GM21367 (cell line): ENCODE measurements at regions not wholly inside any gene's neighbourhood (a gene's known extent, or its start where the extent isn't known, plus 50 kb on each side); places are given as distances from the start of the nearest gene placed in this dataset.

ENCODE experiments used
- ATAC-seq: cut with Tn5 transposase; IDR thresholded peaks from one replicate; pipeline ENCODE4 v1.9.1; 2021; ENCODE audit not compliant: unreplicated experiment

GRCh38 chr4:125070861-125071260 lies 243.9 kb upstream of the FAT4 start:
- ATAC-seq, result no peak

GRCh38 chr4:125062115-125063050 lies 252.4 kb upstream of the FAT4 start:
- no peak for ATAC-seq

- no peak for ATAC-seq
Measured at GRCh38 chr4:125060376-125060775, 254.4 kb upstream of the FAT4 start.

- no peak for ATAC-seq
Measured at GRCh38 chr4:125049711-125050110, 265.0 kb upstream of the FAT4 start.

GRCh38 chr4:125045311-125045710 lies 269.4 kb upstream of the FAT4 start:
- ATAC-seq, result no peak

- no peak for ATAC-seq
Measured at GRCh38 chr4:125044886-125045285, 269.9 kb upstream of the FAT4 start.

GRCh38 chr4:125043486-125043885 lies 271.3 kb upstream of the FAT4 start:
- ATAC-seq, result no peak

GRCh38 chr4:125042041-125042440 lies 272.7 kb upstream of the FAT4 start:
- no peak for ATAC-seq

- no peak for ATAC-seq
Measured at GRCh38 chr4:125041372-125041930, 273.3 kb upstream of the FAT4 start.

GRCh38 chr4:125039550-125039949 lies 275.2 kb upstream of the FAT4 start:
- no peak for ATAC-seq

GRCh38 chr4:125022855-125023501 lies 291.8 kb upstream of the FAT4 start:
- no peak for ATAC-seq

- no peak for ATAC-seq
Measured at GRCh38 chr4:125021189-125021588, 293.6 kb upstream of the FAT4 start.

GRCh38 chr4:125020089-125021034 lies 294.4 kb upstream of the FAT4 start:
- no peak for ATAC-seq

GRCh38 chr4:125016892-125017299 lies 297.9 kb upstream of the FAT4 start:
- ATAC-seq, result no peak

- no peak for ATAC-seq
Measured at GRCh38 chr4:125013891-125014290, 300.9 kb upstream of the FAT4 start.

- no peak for ATAC-seq
Measured at GRCh38 chr4:125011646-125012045, 299.1 kb upstream of the ANKRD50 start.

- no peak for ATAC-seq
Measured at GRCh38 chr4:125010796-125011503, 298.4 kb upstream of the ANKRD50 start.

- no peak for ATAC-seq
Measured at GRCh38 chr4:125008676-125009075, 296.1 kb upstream of the ANKRD50 start.

GRCh38 chr4:125004676-125005075 lies 292.1 kb upstream of the ANKRD50 start:
- ATAC-seq, result no peak

- no peak for ATAC-seq
Measured at GRCh38 chr4:125003840-125004239, 291.3 kb upstream of the ANKRD50 start.
